K562 (cell line): ENCODE measurements at regions not wholly inside any gene's neighbourhood (a gene's known extent, or its start where the extent isn't known, plus 50 kb on each side); places are given as distances from the start of the nearest gene placed in this dataset.

ENCODE experiments used
- ATAC-seq: fragments of 200-7000 bp; cut with Tn5 transposase; 3 replicates; pipeline ENCODE4 v1.9.1; 2020; ENCODE audit warnings: moderate library complexity
- BruUV-seq: library from RNA; stranded (reverse); fragments of 400-500 nt; replicated peaks from 2 replicates; lab custom pipeline; 2021; lab: Mats Ljungman, UMichigan
- CTCF ChIA-PET: fragments of 300-600 bp; formaldehyde crosslinking; extraction: SDS; loops from one replicate; lab custom pipeline; 2021; ENCODE audit warnings: low intra/inter-chr PET ratio; lab: Yijun Ruan, JAX
- POLR2A ChIA-PET: fragments of 300-600, 350-650 bp; sonication (Branson Sonifier 250); formaldehyde crosslinking; extraction: SDS; loops from one replicate; lab custom pipeline; 2021; ENCODE audit warnings: antibody characterized with exemption, inconsistent platforms; lab: Yijun Ruan, JAX
- DNase-seq, 4 experiments: peaks; one replicate each; pipeline versions ENCODE4 v3.0.0 to v3.0.0-alpha.2; 2011 to 2018; ENCODE audit warnings: low spot score in 3 of 4, mixed read lengths in 3 of 4; ENCODE audit errors: extremely low read depth in 1 of 4
- FAIRE-seq: peaks from 2 replicates; lab custom pipeline; 2011; peaks lifted over from hg19 to GRCh38; lab: Jason Lieb, UNC
- H2AFZ ChIP-seq: 2 replicates; pipeline ENCODE4 v1.6.0; 2011; ENCODE audit warnings: low read depth, low read length, control low read depth, inconsistent platforms
- H3K27ac ChIP-seq: fragments of 200-600 bp; 3 replicates; pipeline ENCODE4 v1.8.0; 2011; ENCODE audit warnings: low read depth, mild to moderate bottlenecking, control low read depth, inconsistent platforms, low read length, moderate library complexity, mixed read lengths; ENCODE audit errors: extremely low read depth
- H3K27me3 ChIP-seq, 2 experiments: fragments of 300-600 bp in 1 of 2; 2 replicates in 1 of 2; 3 replicates in 1 of 2; pipeline versions ENCODE4 v1.6.0 to v1.8.0; 2011; ENCODE audit warnings: inconsistent platforms in 2 of 2, low read length in 2 of 2, mild to moderate bottlenecking in 1 of 2, mixed read lengths in 1 of 2, moderate library complexity in 1 of 2; ENCODE audit not compliant: control insufficient read depth in 2 of 2, insufficient read depth in 2 of 2
- H3K36me3 ChIP-seq: fragments of 300-600 bp; 3 replicates; pipeline ENCODE4 v1.8.0; 2011; ENCODE audit warnings: mild to moderate bottlenecking, low read length, inconsistent platforms; ENCODE audit not compliant: control insufficient read depth, insufficient read depth
- H3K4me1 ChIP-seq, 2 experiments: fragments of 200-600 bp in 1 of 2; replicated peaks in 1 of 2; 2 replicates in 1 of 2; 3 replicates in 1 of 2; pipeline versions ENCODE4 v1.5.1 to v1.8.0; 2011; ENCODE audit warnings: inconsistent platforms in 2 of 2, low read length in 2 of 2, mild to moderate bottlenecking in 1 of 2, mixed read lengths in 1 of 2, moderate library complexity in 1 of 2; ENCODE audit not compliant: control insufficient read depth in 2 of 2, insufficient read depth in 2 of 2
- H3K4me2 ChIP-seq: 2 replicates; pipeline ENCODE4 v1.6.1; 2011; ENCODE audit warnings: low read length, control low read depth, inconsistent platforms, mixed read lengths; ENCODE audit not compliant: insufficient read depth
- H3K4me3 ChIP-seq: fragments of 200-600 bp; sonication (generic), shearing (Covaris generic); 2 replicates; pipeline ENCODE4 v1.5.1; 2016; ENCODE audit warnings: control low read depth, inconsistent platforms
- H3K79me2 ChIP-seq: fragments of 200-600 bp; 3 replicates; pipeline ENCODE4 v1.8.0; 2011; ENCODE audit warnings: low read length, inconsistent platforms; ENCODE audit not compliant: control insufficient read depth, insufficient read depth
- H3K9ac ChIP-seq, 2 experiments: 2 replicates each; pipeline versions ENCODE4 v1.6.0 to v1.6.1; 2011; ENCODE audit warnings: low read depth in 2 of 2, low read length in 2 of 2, control low read depth in 1 of 2, inconsistent platforms in 1 of 2, mild to moderate bottlenecking in 1 of 2, mixed read lengths in 1 of 2; ENCODE audit not compliant: insufficient read depth in 1 of 2
- H3K9me1 ChIP-seq: one replicate; pipeline ENCODE4 v1.6.0; 2011; ENCODE audit warnings: inconsistent platforms, mild to moderate bottlenecking, low read length, moderate library complexity; ENCODE audit not compliant: control insufficient read depth, insufficient read depth
- H3K9me3 ChIP-seq: replicated peaks from 2 replicates; pipeline ENCODE4 v1.5.1; 2011; ENCODE audit warnings: low read depth, low read length, inconsistent platforms; ENCODE audit not compliant: control insufficient read depth, insufficient read depth
- H4K20me1 ChIP-seq: replicated peaks from 2 replicates; pipeline ENCODE4 v1.6.1; 2011; ENCODE audit warnings: low read length, inconsistent platforms, mixed read lengths; ENCODE audit not compliant: control insufficient read depth, insufficient read depth
- BRD4 ChIP-seq: fragments of 200-600 bp; sonication (generic); IDR thresholded peaks from 2 replicates; pipeline ENCODE4 v1.6.1; 2017; ENCODE audit warnings: inconsistent platforms
- E2F1 ChIP-seq: sonication (generic); formaldehyde crosslinking; IDR thresholded peaks from 2 replicates; pipeline ENCODE4 v1.8.1; 2023; ENCODE audit warnings: mild to moderate bottlenecking, missing genetic modification reagents, moderate library complexity
- HLTF ChIP-seq: fragments of 450-650 bp; IDR thresholded peaks from 2 replicates; pipeline ENCODE4 v1.6.1; 2016
- HSF4 ChIP-seq: fragments of 250-450 bp; sonication (Bioruptor Pico); IDR thresholded peaks from 2 replicates; pipeline ENCODE4 v2.1.2; 2022; ENCODE audit warnings: mild to moderate bottlenecking, moderate library complexity, borderline replicate concordance
- PHF21A ChIP-seq: fragments of 450-650 bp; IDR thresholded peaks from 2 replicates; pipeline ENCODE4 v1.6.1; 2017; ENCODE audit warnings: low read depth, borderline replicate concordance
- YY1 ChIP-seq, 3 experiments: IDR thresholded peaks; 2 replicates each; pipeline ENCODE4 v1.6.1; 2011; ENCODE audit warnings: low read length in 2 of 3, mild to moderate bottlenecking in 2 of 3, moderate library complexity in 2 of 3, borderline replicate concordance in 1 of 3, control low read depth in 1 of 3, low read depth in 1 of 3; ENCODE audit not compliant: insufficient read depth in 3 of 3, insufficient replicate concordance in 2 of 3, control insufficient read depth in 1 of 3, insufficient read length in 1 of 3; ENCODE audit errors: extremely low read depth in 1 of 3
- ZKSCAN1 ChIP-seq: fragments of 150-350 bp; IDR thresholded peaks from 2 replicates; pipeline ENCODE4 v1.6.1; 2016; ENCODE audit warnings: low read depth, low read length
- ZNF347 ChIP-seq: fragments of 450-650 bp; formaldehyde crosslinking; IDR thresholded peaks from 2 replicates; pipeline ENCODE4 v1.4.0; 2020; ENCODE audit warnings: low read depth, mild to moderate bottlenecking, moderate library complexity
- ZNF445 ChIP-seq: fragments of 250-450 bp; sonication (Bioruptor Pico); IDR thresholded peaks from 2 replicates; pipeline ENCODE4 v1.4.0; 2020; ENCODE audit warnings: low read depth, mild to moderate bottlenecking, moderate library complexity
- ZNF830 ChIP-seq: fragments of 250-450 bp; sonication (Bioruptor Pico); IDR thresholded peaks from 2 replicates; pipeline ENCODE4 v1.5.0; 2021; ENCODE audit warnings: mild to moderate bottlenecking
- WGBS: fragments of 100-300 bp; shearing (Covaris generic); methylation state at CpG from one replicate; pipeline ENCODE4 v1.1.6; 2016; ENCODE audit warnings: low coverage, mixed read lengths; ENCODE audit not compliant: insufficient coverage; ENCODE audit errors: missing lambda C conversion rate; 5-methylcytosine and 5-hydroxymethylcytosine counted together
- in situ Hi-C: fragments of 300-500 bp; cut with MboI; formaldehyde crosslinking; loops from 4 replicates; pipeline ENCODE4 v1.15.0; 2018; ENCODE audit warnings: inconsistent platforms, mixed read lengths
- intact Hi-C: fragments of 100-400 bp; cut with micrococcal nuclease; formaldehyde crosslinking; loops from 2 replicates; pipeline ENCODE4 v1.14.2; 2022
- TF ChIP-seq, protein P1 (sequence below): fragments of 250-450 bp; sonication (Bioruptor Pico); IDR thresholded peaks from 2 replicates; pipeline ENCODE4 v1.5.0; 2021; ENCODE audit warnings: mild to moderate bottlenecking, borderline replicate concordance

GRCh38 chr12:126791122-126791521, 1475.8 kb upstream of the TMEM132C start:
- WGBS, result 9% methylated on average over 8 of the region's 8 CpGs
- FAIRE-seq (no peak), ATAC-seq (no peak)

More at GRCh38 chr12:126791122-126791521, 1475.8 kb upstream of the TMEM132C start:
- in situ Hi-C loops, result loop anchor here (10.0 kb wide), 1 partner anchor 504 kb away; no protein-coding TSS in a partner anchor
- no TSS peak for BruUV-seq
- no peak for TF ChIP-seq ZNF445 (CRISPR knock-in tag)
- TF ChIP-seq HSF4 (CRISPR knock-in tag), result no peak
- no peak for TF ChIP-seq ZNF347 (CRISPR knock-in tag)
- TF ChIP-seq ZNF830, result no peak
- TF ChIP-seq, protein P1, sequence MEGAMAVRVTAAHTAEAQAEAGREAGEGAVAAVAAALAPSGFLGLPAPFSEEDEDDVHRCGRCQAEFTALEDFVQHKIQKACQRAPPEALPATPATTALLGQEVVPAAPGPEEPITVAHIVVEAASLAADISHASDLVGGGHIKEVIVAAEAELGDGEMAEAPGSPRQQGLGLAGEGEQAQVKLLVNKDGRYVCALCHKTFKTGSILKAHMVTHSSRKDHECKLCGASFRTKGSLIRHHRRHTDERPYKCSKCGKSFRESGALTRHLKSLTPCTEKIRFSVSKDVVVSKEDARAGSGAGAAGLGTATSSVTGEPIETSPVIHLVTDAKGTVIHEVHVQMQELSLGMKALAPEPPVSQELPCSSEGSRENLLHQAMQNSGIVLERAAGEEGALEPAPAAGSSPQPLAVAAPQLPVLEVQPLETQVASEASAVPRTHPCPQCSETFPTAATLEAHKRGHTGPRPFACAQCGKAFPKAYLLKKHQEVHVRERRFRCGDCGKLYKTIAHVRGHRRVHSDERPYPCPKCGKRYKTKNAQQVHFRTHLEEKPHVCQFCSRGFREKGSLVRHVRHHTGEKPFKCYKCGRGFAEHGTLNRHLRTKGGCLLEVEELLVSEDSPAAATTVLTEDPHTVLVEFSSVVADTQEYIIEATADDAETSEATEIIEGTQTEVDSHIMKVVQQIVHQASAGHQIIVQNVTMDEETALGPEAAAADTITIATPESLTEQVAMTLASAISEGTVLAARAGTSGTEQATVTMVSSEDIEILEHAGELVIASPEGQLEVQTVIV (CRISPR knock-in tag), result no peak
- no peak for TF ChIP-seq YY1 (IDR thresholded peaks at IDR 0.05; ENCODE audit: borderline replicate concordance in 1 of 3, control insufficient read depth in 1 of 3, extremely low read depth in 1 of 3, insufficient read depth in 3 of 3, insufficient read length in 1 of 3, insufficient replicate concordance in 2 of 3, low read depth in 1 of 3, low read length in 2 of 3)
- no peak for TF ChIP-seq ZKSCAN1
- TF ChIP-seq BRD4, result no peak
- no peak for TF ChIP-seq E2F1
- TF ChIP-seq PHF21A, result no peak
- TF ChIP-seq HLTF, result no peak
- Histone ChIP-seq H3K4me3 (no peak overlapping the region), H3K4me2 (no peak overlapping the region), H2AFZ (no peak overlapping the region), H3K27me3 (peaks cover 0 to 10% of the 10 kb centered on the region in 2 experiments; a peak in 2 of 5 replicates), H3K79me2 (no peaks in the 10 kb centered on the region), H3K4me1 (no peaks in the 10 kb centered on the region; a peak in 1 of 5 replicates), H4K20me1 (no peaks in the 10 kb centered on the region), H3K36me3 (no peaks in the 10 kb centered on the region), H3K27ac (no peak overlapping the region), H3K9ac (no peak overlapping the region), H3K9me1 (no peaks in the 10 kb centered on the region), H3K9me3 (no peaks in the 10 kb centered on the region)
- ChIA-PET POLR2A (interaction anchor here (1.0 kb wide), 1 partner anchor 1881 kb away, joined by 3 read pairs; no protein-coding TSS in a partner anchor), CTCF (no interaction called here)
- no peak for DNase-seq
- intact Hi-C loops, result no loop called here
